Fibroblast of lung (primary cell): ENCODE measurements at regions not wholly inside any gene's neighbourhood (a gene's known extent, or its start where the extent isn't known, plus 50 kb on each side); places are given as distances from the start of the nearest gene placed in this dataset.

Experiments
- DNase-seq, 2 donors: peaks; one replicate each; pipeline versions ENCODE4 v3.0.0 to v3.0.0-alpha.2; 2010; ENCODE audit warnings: low read depth in 2 of 2
- H2AFZ ChIP-seq: 2 replicates; pipeline ENCODE4 v1.5.1; 2012; ENCODE audit warnings: low read length, control low read depth, inconsistent platforms
- H3K27ac ChIP-seq: 2 replicates; pipeline ENCODE4 v1.5.1; 2011; ENCODE audit warnings: low read length, control low read depth; ENCODE audit not compliant: insufficient read depth
- H3K27me3 ChIP-seq: 2 replicates; pipeline ENCODE4 v1.5.1; 2011; ENCODE audit warnings: mild to moderate bottlenecking, low read length; ENCODE audit not compliant: control insufficient read depth, insufficient read depth
- H3K36me3 ChIP-seq: 2 replicates; pipeline ENCODE4 v1.5.1; 2011; ENCODE audit warnings: low read length; ENCODE audit not compliant: control insufficient read depth, insufficient read depth
- H3K4me1 ChIP-seq: 2 replicates; pipeline ENCODE4 v1.5.1; 2011; ENCODE audit warnings: low read length; ENCODE audit not compliant: control insufficient read depth, insufficient read depth; ENCODE audit errors: extremely low read depth
- H3K4me2 ChIP-seq: 2 replicates; pipeline ENCODE4 v1.5.1; 2011; ENCODE audit warnings: low read length, control low read depth; ENCODE audit not compliant: insufficient read depth; ENCODE audit errors: extremely low read depth
- H3K4me3 ChIP-seq, 4 experiments: fragments of 200-600 bp in 1 of 4; sonication (generic) in 1 of 4; replicated peaks in 1 of 4; 2 replicates each; pipeline ENCODE4 v1.5.1; 2011 to 2016; ENCODE audit warnings: low read length in 4 of 4, low read depth in 3 of 4, mild to moderate bottlenecking in 3 of 4, control low read depth in 2 of 4, inconsistent platforms in 1 of 4, mixed read lengths in 1 of 4; ENCODE audit not compliant: insufficient read depth in 1 of 4; ENCODE audit errors: control extremely low read depth in 1 of 4
- H3K79me2 ChIP-seq: 2 replicates; pipeline ENCODE4 v1.5.1; 2012; ENCODE audit warnings: mild to moderate bottlenecking, low read length, inconsistent platforms; ENCODE audit not compliant: control insufficient read depth, insufficient read depth
- H3K9ac ChIP-seq: 2 replicates; pipeline ENCODE4 v1.5.1; 2011; ENCODE audit warnings: mild to moderate bottlenecking, low read length, control low read depth; ENCODE audit not compliant: insufficient read depth
- H3K9me3 ChIP-seq: 2 replicates; pipeline ENCODE4 v1.5.1; 2012; ENCODE audit warnings: low read depth, low read length; ENCODE audit not compliant: control insufficient read depth, insufficient read depth
- H4K20me1 ChIP-seq: 2 replicates; pipeline ENCODE4 v1.5.1; 2011; ENCODE audit warnings: low read length; ENCODE audit not compliant: control insufficient read depth, insufficient read depth; ENCODE audit errors: extremely low read depth
- CTCF ChIP-seq, 2 donors: IDR thresholded peaks in 1 of 2; conservative IDR thresholded peaks in 1 of 2; 1 replicate in 1 of 2; 2 replicates in 1 of 2; pipeline ENCODE4 v1.5.1; 2011 to 2012; ENCODE audit warnings: low read length in 2 of 2, control low read depth in 1 of 2, inconsistent platforms in 1 of 2, low read depth in 1 of 2, mild to moderate bottlenecking in 1 of 2
- EZH2 ChIP-seq: IDR thresholded peaks from 2 replicates; pipeline ENCODE4 v1.5.1; 2012; ENCODE audit warnings: low read length, control low read depth, mild to moderate bottlenecking; ENCODE audit errors: missing control alignments

- no peaks in the 10 kb centered on the region for H3K27me3 ChIP-seq
- H3K79me2 ChIP-seq = no peaks in the 10 kb centered on the region
- no peak for DNase-seq
- no peak overlapping the region for H2AFZ ChIP-seq
- H3K4me3 ChIP-seq = no peak overlapping the region
- no peak overlapping the region for H3K27ac ChIP-seq
- no peak overlapping the region for H3K4me2 ChIP-seq
- H3K4me1 ChIP-seq = peaks cover 19% of the 10 kb centered on the region
- no peak overlapping the region for H3K9ac ChIP-seq
- H3K9me3 ChIP-seq = no peaks in the 10 kb centered on the region
- no peak for TF ChIP-seq CTCF (conservative IDR thresholded peaks at IDR 0.05 in 1 of 2, IDR thresholded peaks at IDR 0.05 in 1 of 2; ENCODE audit: low read depth in 1 of 2, low read length in 2 of 2)
- no peak for TF ChIP-seq EZH2
- H3K36me3 ChIP-seq = no peaks in the 10 kb centered on the region
- H4K20me1 ChIP-seq = no peaks in the 10 kb centered on the region
Observed at GRCh38 chr10:63697956-63698786, 177.0 kb downstream of the REEP3 start.

GRCh38 chr10:63698787-63699150 lies 177.6 kb downstream of the REEP3 start:
- no peak overlapping the region for H3K27ac ChIP-seq

More at GRCh38 chr10:63698787-63699150, 177.6 kb downstream of the REEP3 start:
- peaks cover 19% of the 10 kb centered on the region for H3K4me1 ChIP-seq
- H3K4me2 ChIP-seq = no peak overlapping the region
- H3K9me3 ChIP-seq = no peaks in the 10 kb centered on the region
- no peak overlapping the region for H2AFZ ChIP-seq
- H4K20me1 ChIP-seq = no peaks in the 10 kb centered on the region
- H3K79me2 ChIP-seq = no peaks in the 10 kb centered on the region
- DNase-seq = peak; percentile 42 to 65
- no peak for TF ChIP-seq CTCF (conservative IDR thresholded peaks at IDR 0.05 in 1 of 2, IDR thresholded peaks at IDR 0.05 in 1 of 2; ENCODE audit: low read depth in 1 of 2, low read length in 2 of 2)
- no peak for TF ChIP-seq EZH2
- H3K36me3 ChIP-seq = no peaks in the 10 kb centered on the region
- H3K9ac ChIP-seq = no peak overlapping the region
- no peaks in the 10 kb centered on the region for H3K27me3 ChIP-seq
- H3K4me3 ChIP-seq = no peak overlapping the region
